ENCODE measurements at regions not wholly inside any gene's neighbourhood (a gene's known extent, or its start where the extent isn't known, plus 50 kb on each side); places are given as distances from the start of the nearest gene placed in this dataset.

DNA sequence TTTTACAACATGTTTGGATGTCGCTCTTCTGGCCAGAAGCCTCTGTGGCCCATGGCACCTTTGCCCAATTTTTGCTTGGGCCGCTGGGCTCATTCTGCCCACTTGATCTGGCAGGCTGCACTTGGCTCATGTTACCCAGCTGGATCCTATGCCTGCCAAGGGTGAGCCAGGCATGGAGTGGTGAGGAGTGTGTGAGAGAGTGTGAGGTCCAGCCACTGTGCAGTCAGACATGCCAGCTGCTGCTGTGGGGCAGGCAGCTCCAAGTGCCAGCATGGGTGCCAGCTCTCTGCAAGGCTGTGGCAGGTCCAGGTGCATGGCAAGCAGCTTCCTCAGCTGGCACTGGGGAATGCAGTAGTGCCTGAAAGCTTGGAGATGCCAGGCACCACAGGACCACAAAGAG, 71.0 kb downstream of the EBNA1BP2 start:
- no peaks in the 10 kb centered on the region for H3K9me3 ChIP-seq
- TF ChIP-seq NFIC (IDR thresholded peaks at IDR 0.05; ENCODE audit: borderline replicate concordance), result no peak
- TF ChIP-seq RCOR1 (IDR thresholded peaks at IDR 0.05; ENCODE audit: low read length), result no peak
- no peak for TF ChIP-seq RXRA (IDR thresholded peaks at IDR 0.05; ENCODE audit: borderline replicate concordance, low read depth)
- TF ChIP-seq, protein P1, sequence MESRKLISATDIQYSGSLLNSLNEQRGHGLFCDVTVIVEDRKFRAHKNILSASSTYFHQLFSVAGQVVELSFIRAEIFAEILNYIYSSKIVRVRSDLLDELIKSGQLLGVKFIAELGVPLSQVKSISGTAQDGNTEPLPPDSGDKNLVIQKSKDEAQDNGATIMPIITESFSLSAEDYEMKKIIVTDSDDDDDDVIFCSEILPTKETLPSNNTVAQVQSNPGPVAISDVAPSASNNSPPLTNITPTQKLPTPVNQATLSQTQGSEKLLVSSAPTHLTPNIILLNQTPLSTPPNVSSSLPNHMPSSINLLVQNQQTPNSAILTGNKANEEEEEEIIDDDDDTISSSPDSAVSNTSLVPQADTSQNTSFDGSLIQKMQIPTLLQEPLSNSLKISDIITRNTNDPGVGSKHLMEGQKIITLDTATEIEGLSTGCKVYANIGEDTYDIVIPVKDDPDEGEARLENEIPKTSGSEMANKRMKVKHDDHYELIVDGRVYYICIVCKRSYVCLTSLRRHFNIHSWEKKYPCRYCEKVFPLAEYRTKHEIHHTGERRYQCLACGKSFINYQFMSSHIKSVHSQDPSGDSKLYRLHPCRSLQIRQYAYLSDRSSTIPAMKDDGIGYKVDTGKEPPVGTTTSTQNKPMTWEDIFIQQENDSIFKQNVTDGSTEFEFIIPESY (IDR thresholded peaks at IDR 0.05; ENCODE audit: borderline replicate concordance, low read depth), result no peak
- no peak for TF ChIP-seq RAD21 (IDR thresholded peaks at IDR 0.05; ENCODE audit: low read length)
- no peak for TF ChIP-seq MEF2A (IDR thresholded peaks at IDR 0.05; ENCODE audit: borderline replicate concordance, low read depth)
- POLR2A ChIA-PET, result no interaction called here
- H4K20me1 ChIP-seq (ENCODE audit: insufficient read depth), result no peaks in the 10 kb centered on the region
- WGBS (ENCODE audit: low lambda C conversion rate), result 25% methylated on average over 2 of the region's 2 CpGs
- no peak overlapping the region for H2AFZ ChIP-seq (ENCODE audit: low read depth)
- H3K27me3 ChIP-seq (ENCODE audit: insufficient read depth), result no peaks in the 10 kb centered on the region
- H3K9ac ChIP-seq, result no peak overlapping the region
- H3K27ac ChIP-seq (ENCODE audit: low read depth in 2 of 2, low read length in 1 of 2), result no peak overlapping the region
- no peak for DNase-seq
- H3K79me2 ChIP-seq (ENCODE audit: insufficient read depth), result no peaks in the 10 kb centered on the region
- H3F3A ChIP-seq (replicated peaks; ENCODE audit: insufficient read depth), result no peaks in the 10 kb centered on the region
- no peaks in the 10 kb centered on the region for H3K9me2 ChIP-seq
- no peak overlapping the region for H3K4me2 ChIP-seq
- H3K4me1 ChIP-seq (ENCODE audit: control insufficient read depth in 1 of 2, insufficient read depth in 2 of 2, low read depth in 1 of 2, low read length in 1 of 2), result no peaks in the 10 kb centered on the region
- CTCF ChIA-PET, result interaction anchor here (2.5 kb wide), 1 partner anchor 28 kb away, joined by 10 read pairs; no protein-coding TSS in a partner anchor
- H3K36me3 ChIP-seq (replicated peaks in 1 of 2; ENCODE audit: control insufficient read depth in 1 of 2, insufficient read depth in 2 of 2, low read length in 1 of 2), result no peaks in the 10 kb centered on the region
- H3K4me3 ChIP-seq (ENCODE audit: low read depth in 2 of 2, low read length in 1 of 2), result no peak overlapping the region

DNA sequence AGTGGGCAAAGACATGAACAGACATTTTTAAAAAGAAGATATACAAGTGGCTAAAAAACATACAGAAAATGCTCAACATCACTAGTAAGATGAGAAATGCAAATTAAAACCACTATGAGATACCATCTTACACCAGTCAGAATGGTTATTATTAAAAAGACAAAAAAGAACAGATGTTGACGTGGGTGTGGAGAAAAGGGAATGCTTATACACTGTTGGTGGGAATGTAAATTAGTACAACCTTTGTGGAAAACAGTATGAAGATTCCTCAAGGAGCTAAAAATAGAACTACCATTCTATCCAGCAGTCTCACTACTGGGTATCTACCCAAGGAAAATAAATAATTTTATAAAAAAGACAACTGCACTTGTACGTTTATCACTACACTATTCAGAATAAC, 73.9 kb downstream of the EBNA1BP2 start:
- TF ChIP-seq NFIC (IDR thresholded peaks at IDR 0.05; ENCODE audit: borderline replicate concordance) (no peak), RAD21 (IDR thresholded peaks at IDR 0.05; ENCODE audit: low read length) (no peak), JUND (IDR thresholded peaks at IDR 0.05) (no peak), GATA2 (CRISPR knock-in tag; IDR thresholded peaks at IDR 0.05) (no peak), SMC3 (IDR thresholded peaks at IDR 0.05; ENCODE audit: low read depth, low read length) (no peak), NRF1 (IDR thresholded peaks at IDR 0.05; ENCODE audit: low read depth, low read length) (no peak), RCOR1 (IDR thresholded peaks at IDR 0.05; ENCODE audit: low read length) (no peak), SIN3A (IDR thresholded peaks at IDR 0.05; ENCODE audit: borderline replicate concordance, low read depth, low read length) (no peak)
- TF ChIP-seq, protein P2, sequence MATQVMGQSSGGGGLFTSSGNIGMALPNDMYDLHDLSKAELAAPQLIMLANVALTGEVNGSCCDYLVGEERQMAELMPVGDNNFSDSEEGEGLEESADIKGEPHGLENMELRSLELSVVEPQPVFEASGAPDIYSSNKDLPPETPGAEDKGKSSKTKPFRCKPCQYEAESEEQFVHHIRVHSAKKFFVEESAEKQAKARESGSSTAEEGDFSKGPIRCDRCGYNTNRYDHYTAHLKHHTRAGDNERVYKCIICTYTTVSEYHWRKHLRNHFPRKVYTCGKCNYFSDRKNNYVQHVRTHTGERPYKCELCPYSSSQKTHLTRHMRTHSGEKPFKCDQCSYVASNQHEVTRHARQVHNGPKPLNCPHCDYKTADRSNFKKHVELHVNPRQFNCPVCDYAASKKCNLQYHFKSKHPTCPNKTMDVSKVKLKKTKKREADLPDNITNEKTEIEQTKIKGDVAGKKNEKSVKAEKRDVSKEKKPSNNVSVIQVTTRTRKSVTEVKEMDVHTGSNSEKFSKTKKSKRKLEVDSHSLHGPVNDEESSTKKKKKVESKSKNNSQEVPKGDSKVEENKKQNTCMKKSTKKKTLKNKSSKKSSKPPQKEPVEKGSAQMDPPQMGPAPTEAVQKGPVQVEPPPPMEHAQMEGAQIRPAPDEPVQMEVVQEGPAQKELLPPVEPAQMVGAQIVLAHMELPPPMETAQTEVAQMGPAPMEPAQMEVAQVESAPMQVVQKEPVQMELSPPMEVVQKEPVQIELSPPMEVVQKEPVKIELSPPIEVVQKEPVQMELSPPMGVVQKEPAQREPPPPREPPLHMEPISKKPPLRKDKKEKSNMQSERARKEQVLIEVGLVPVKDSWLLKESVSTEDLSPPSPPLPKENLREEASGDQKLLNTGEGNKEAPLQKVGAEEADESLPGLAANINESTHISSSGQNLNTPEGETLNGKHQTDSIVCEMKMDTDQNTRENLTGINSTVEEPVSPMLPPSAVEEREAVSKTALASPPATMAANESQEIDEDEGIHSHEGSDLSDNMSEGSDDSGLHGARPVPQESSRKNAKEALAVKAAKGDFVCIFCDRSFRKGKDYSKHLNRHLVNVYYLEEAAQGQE (IDR thresholded peaks at IDR 0.05; ENCODE audit: low read depth, low read length), result no peak
- TF ChIP-seq, protein P3, sequence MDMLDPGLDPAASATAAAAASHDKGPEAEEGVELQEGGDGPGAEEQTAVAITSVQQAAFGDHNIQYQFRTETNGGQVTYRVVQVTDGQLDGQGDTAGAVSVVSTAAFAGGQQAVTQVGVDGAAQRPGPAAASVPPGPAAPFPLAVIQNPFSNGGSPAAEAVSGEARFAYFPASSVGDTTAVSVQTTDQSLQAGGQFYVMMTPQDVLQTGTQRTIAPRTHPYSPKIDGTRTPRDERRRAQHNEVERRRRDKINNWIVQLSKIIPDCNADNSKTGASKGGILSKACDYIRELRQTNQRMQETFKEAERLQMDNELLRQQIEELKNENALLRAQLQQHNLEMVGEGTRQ (IDR thresholded peaks at IDR 0.05; ENCODE audit: borderline replicate concordance, low read depth, low read length), result no peak
- TF ChIP-seq, protein P4, sequence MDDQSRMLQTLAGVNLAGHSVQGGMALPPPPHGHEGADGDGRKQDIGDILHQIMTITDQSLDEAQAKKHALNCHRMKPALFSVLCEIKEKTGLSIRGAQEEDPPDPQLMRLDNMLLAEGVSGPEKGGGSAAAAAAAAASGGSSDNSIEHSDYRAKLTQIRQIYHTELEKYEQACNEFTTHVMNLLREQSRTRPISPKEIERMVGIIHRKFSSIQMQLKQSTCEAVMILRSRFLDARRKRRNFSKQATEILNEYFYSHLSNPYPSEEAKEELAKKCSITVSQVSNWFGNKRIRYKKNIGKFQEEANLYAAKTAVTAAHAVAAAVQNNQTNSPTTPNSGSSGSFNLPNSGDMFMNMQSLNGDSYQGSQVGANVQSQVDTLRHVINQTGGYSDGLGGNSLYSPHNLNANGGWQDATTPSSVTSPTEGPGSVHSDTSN (IDR thresholded peaks at IDR 0.05), result no peak
- TF ChIP-seq, protein P5, sequence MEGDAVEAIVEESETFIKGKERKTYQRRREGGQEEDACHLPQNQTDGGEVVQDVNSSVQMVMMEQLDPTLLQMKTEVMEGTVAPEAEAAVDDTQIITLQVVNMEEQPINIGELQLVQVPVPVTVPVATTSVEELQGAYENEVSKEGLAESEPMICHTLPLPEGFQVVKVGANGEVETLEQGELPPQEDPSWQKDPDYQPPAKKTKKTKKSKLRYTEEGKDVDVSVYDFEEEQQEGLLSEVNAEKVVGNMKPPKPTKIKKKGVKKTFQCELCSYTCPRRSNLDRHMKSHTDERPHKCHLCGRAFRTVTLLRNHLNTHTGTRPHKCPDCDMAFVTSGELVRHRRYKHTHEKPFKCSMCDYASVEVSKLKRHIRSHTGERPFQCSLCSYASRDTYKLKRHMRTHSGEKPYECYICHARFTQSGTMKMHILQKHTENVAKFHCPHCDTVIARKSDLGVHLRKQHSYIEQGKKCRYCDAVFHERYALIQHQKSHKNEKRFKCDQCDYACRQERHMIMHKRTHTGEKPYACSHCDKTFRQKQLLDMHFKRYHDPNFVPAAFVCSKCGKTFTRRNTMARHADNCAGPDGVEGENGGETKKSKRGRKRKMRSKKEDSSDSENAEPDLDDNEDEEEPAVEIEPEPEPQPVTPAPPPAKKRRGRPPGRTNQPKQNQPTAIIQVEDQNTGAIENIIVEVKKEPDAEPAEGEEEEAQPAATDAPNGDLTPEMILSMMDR (IDR thresholded peaks at IDR 0.05), result no peak
- Histone ChIP-seq H3K4me2 (no peak overlapping the region), H3K9me3 (no peaks in the 10 kb centered on the region), H3K27me3 (ENCODE audit: insufficient read depth) (no peaks in the 10 kb centered on the region; the same call in 1 of the 2 replicates), H4K20me1 (ENCODE audit: insufficient read depth) (no peaks in the 10 kb centered on the region), H3K4me3 (ENCODE audit: low read depth in 2 of 2, low read length in 1 of 2) (no peak overlapping the region), H3F3A (replicated peaks; ENCODE audit: insufficient read depth) (no peaks in the 10 kb centered on the region), H3K9ac (no peak overlapping the region), H3K79me2 (ENCODE audit: insufficient read depth) (no peaks in the 10 kb centered on the region), H3K4me1 (ENCODE audit: control insufficient read depth in 1 of 2, insufficient read depth in 2 of 2, low read depth in 1 of 2, low read length in 1 of 2) (no peaks in the 10 kb centered on the region), H3K9me2 (no peaks in the 10 kb centered on the region), H2AFZ (ENCODE audit: low read depth) (no peak overlapping the region; the same call in 1 of the 2 replicates), H3K36me3 (replicated peaks in 1 of 2; ENCODE audit: control insufficient read depth in 1 of 2, insufficient read depth in 2 of 2, low read length in 1 of 2) (no peaks in the 10 kb centered on the region), H3K27ac (ENCODE audit: low read depth in 2 of 2, low read length in 1 of 2) (no peak overlapping the region)
- 63% methylated on average over 2 of the region's 2 CpGs for WGBS (ENCODE audit: low lambda C conversion rate)
- ChIA-PET CTCF (no interaction called here), POLR2A (no interaction called here)
- no peak for DNase-seq

All from SK-N-SH (cell line).